ENCODE measurements at regions not wholly inside any gene's neighbourhood (a gene's known extent, or its start where the extent isn't known, plus 50 kb on each side); places are given as distances from the start of the nearest gene placed in this dataset.
"Not testable (repeated sequence)": the region's sequence is repeated elsewhere in the genome, so short reads cannot be mapped to it uniquely, and the experiment has no call there.

GRCh38 chrX:129347291-129347690, 176.0 kb downstream of the SMARCA1 start:
- H3K9me2 ChIP-seq (replicated peaks; ENCODE audit: insufficient read depth, low read length) = no peaks in the 10 kb centered on the region
- no peaks in the 10 kb centered on the region for H3F3A ChIP-seq (ENCODE audit: insufficient read depth, low read length)
- H3K36me3 ChIP-seq (replicated peaks; ENCODE audit: insufficient read depth, low read length) = no peaks in the 10 kb centered on the region
- no peak overlapping the region for H2AFZ ChIP-seq (ENCODE audit: low read length)
- H3K4me3 ChIP-seq (ENCODE audit: low read length) = no peak overlapping the region
- H4K20me1 ChIP-seq (ENCODE audit: insufficient read depth, low read length) = no peaks in the 10 kb centered on the region
- H3K79me2 ChIP-seq (ENCODE audit: low read length) = no peaks in the 10 kb centered on the region
- TF ChIP-seq CTCF (IDR thresholded peaks at IDR 0.05; ENCODE audit: low read length) (peak; percentile 12; the same call in 1 of the 2 replicates), EZH2phosphoT487 (IDR thresholded peaks at IDR 0.05; ENCODE audit: low read length) (no peak), EZH2 (optimal IDR thresholded peaks at IDR 0.05; ENCODE audit: low read depth, low read length) (no peak)
- H3K4me1 ChIP-seq (ENCODE audit: low read length) = no peaks in the 10 kb centered on the region
- no peak for DNase-seq
- no peaks in the 10 kb centered on the region for H3K27me3 ChIP-seq (replicated peaks; ENCODE audit: insufficient read depth, low read length)
- no peak overlapping the region for H3K9ac ChIP-seq (ENCODE audit: low read length)
- H3K9me3 ChIP-seq (replicated peaks; ENCODE audit: insufficient read depth, low read length) = no peaks in the 10 kb centered on the region
- no peak overlapping the region for H3K27ac ChIP-seq (ENCODE audit: low read length)
- H3K4me2 ChIP-seq (ENCODE audit: low read depth, low read length) = no peak overlapping the region

- Histone ChIP-seq H2AFZ (ENCODE audit: low read length) (no peak overlapping the region), H3K9me2 (replicated peaks; ENCODE audit: insufficient read depth, low read length) (no peaks in the 10 kb centered on the region), H3K27me3 (replicated peaks; ENCODE audit: insufficient read depth, low read length) (no peaks in the 10 kb centered on the region), H3F3A (ENCODE audit: insufficient read depth, low read length) (no peaks in the 10 kb centered on the region), H3K4me1 (ENCODE audit: low read length) (no peaks in the 10 kb centered on the region), H3K79me2 (ENCODE audit: low read length) (no peaks in the 10 kb centered on the region), H3K4me2 (ENCODE audit: low read depth, low read length) (no peak overlapping the region), H3K36me3 (replicated peaks; ENCODE audit: insufficient read depth, low read length) (no peaks in the 10 kb centered on the region), H3K4me3 (ENCODE audit: low read length) (no peak overlapping the region), H3K9ac (ENCODE audit: low read length) (no peak overlapping the region), H3K27ac (ENCODE audit: low read length) (no peak overlapping the region), H4K20me1 (ENCODE audit: insufficient read depth, low read length) (no peaks in the 10 kb centered on the region), H3K9me3 (replicated peaks; ENCODE audit: insufficient read depth, low read length) (no peaks in the 10 kb centered on the region)
- no peak for TF ChIP-seq EZH2 (optimal IDR thresholded peaks at IDR 0.05; ENCODE audit: low read depth, low read length)
- TF ChIP-seq CTCF (IDR thresholded peaks at IDR 0.05; ENCODE audit: low read length) = no peak
- TF ChIP-seq EZH2phosphoT487 (IDR thresholded peaks at IDR 0.05; ENCODE audit: low read length) = no peak
- no peak for DNase-seq
Observed at GRCh38 chrX:129346574-129346973, 176.7 kb downstream of the SMARCA1 start.

- H3K9me2 ChIP-seq (replicated peaks; ENCODE audit: insufficient read depth, low read length); H3K4me3 ChIP-seq (ENCODE audit: low read length); H2AFZ ChIP-seq (ENCODE audit: low read length); H3F3A ChIP-seq (ENCODE audit: insufficient read depth, low read length); H3K36me3 ChIP-seq (replicated peaks; ENCODE audit: insufficient read depth, low read length); H3K4me2 ChIP-seq (ENCODE audit: low read depth, low read length); DNase-seq; H3K9me3 ChIP-seq (replicated peaks; ENCODE audit: insufficient read depth, low read length); H3K4me1 ChIP-seq (ENCODE audit: low read length); H3K9ac ChIP-seq (ENCODE audit: low read length); H4K20me1 ChIP-seq (ENCODE audit: insufficient read depth, low read length); H3K27me3 ChIP-seq (replicated peaks; ENCODE audit: insufficient read depth, low read length); H3K79me2 ChIP-seq (ENCODE audit: low read length); H3K27ac ChIP-seq (ENCODE audit: low read length): not testable (repeated sequence)
Observed at GRCh38 chrX:129337264-129337663, 186.0 kb downstream of the SMARCA1 start.

- Histone ChIP-seq H3K36me3 (replicated peaks; ENCODE audit: insufficient read depth, low read length) (no peaks in the 10 kb centered on the region; the same call in 1 of the 2 replicates), H4K20me1 (ENCODE audit: insufficient read depth, low read length) (no peaks in the 10 kb centered on the region), H3K9me2 (replicated peaks; ENCODE audit: insufficient read depth, low read length) (no peaks in the 10 kb centered on the region), H3K9me3 (replicated peaks; ENCODE audit: insufficient read depth, low read length) (no peaks in the 10 kb centered on the region; the same call in 1 of the 2 replicates), H3K4me3 (ENCODE audit: low read length) (no peak overlapping the region), H3K4me2 (ENCODE audit: low read depth, low read length) (no peak overlapping the region), H3K27ac (ENCODE audit: low read length) (no peak overlapping the region), H3K9ac (ENCODE audit: low read length) (no peak overlapping the region), H3K27me3 (replicated peaks; ENCODE audit: insufficient read depth, low read length) (no peaks in the 10 kb centered on the region), H2AFZ (ENCODE audit: low read length) (0 out of 2 replicates have a peak overlapping the region, but pooled peaks have one; percentile 6), H3F3A (ENCODE audit: insufficient read depth, low read length) (no peaks in the 10 kb centered on the region), H3K79me2 (ENCODE audit: low read length) (no peaks in the 10 kb centered on the region), H3K4me1 (ENCODE audit: low read length) (peaks cover 44% of the 10 kb centered on the region)
- DNase-seq = no peak
- TF ChIP-seq CTCF (IDR thresholded peaks at IDR 0.05; ENCODE audit: low read length) = no peak
- no peak for TF ChIP-seq EZH2phosphoT487 (IDR thresholded peaks at IDR 0.05; ENCODE audit: low read length)
- TF ChIP-seq EZH2 (optimal IDR thresholded peaks at IDR 0.05; ENCODE audit: low read depth, low read length) = no peak
Observed at GRCh38 chrX:129323115-129323514, 200.2 kb downstream of the SMARCA1 start.
